ENCODE measurements at regions not wholly inside any gene's neighbourhood (a gene's known extent, or its start where the extent isn't known, plus 50 kb on each side); places are given as distances from the start of the nearest gene placed in this dataset.

DNA sequence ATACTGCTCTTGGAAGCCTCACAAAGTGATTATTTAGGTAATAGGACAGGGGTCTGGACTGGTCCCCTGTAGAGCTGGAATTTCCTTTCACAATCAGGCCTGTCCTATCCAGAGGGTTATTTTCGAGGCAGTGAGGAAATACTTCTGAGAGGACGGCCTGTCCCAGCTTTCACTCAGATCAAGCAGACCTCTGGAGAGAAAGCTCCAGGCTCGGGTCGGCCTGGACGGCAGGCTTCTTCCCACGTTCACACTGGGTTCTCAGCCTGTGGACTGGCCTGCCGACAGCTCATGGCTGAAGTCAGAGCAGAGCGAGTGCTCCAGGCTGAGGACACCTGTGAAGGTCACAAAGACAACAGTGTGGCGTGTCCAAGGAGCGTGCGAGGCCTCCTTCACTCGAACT lies 405.3 kb downstream of the VPS13C start:
- no peak for TF ChIP-seq POLR2AphosphoS5 (IDR thresholded peaks at IDR 0.05; ENCODE audit: insufficient read depth, low read depth, low read length)
- TF ChIP-seq, protein P1, sequence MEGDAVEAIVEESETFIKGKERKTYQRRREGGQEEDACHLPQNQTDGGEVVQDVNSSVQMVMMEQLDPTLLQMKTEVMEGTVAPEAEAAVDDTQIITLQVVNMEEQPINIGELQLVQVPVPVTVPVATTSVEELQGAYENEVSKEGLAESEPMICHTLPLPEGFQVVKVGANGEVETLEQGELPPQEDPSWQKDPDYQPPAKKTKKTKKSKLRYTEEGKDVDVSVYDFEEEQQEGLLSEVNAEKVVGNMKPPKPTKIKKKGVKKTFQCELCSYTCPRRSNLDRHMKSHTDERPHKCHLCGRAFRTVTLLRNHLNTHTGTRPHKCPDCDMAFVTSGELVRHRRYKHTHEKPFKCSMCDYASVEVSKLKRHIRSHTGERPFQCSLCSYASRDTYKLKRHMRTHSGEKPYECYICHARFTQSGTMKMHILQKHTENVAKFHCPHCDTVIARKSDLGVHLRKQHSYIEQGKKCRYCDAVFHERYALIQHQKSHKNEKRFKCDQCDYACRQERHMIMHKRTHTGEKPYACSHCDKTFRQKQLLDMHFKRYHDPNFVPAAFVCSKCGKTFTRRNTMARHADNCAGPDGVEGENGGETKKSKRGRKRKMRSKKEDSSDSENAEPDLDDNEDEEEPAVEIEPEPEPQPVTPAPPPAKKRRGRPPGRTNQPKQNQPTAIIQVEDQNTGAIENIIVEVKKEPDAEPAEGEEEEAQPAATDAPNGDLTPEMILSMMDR (IDR thresholded peaks at IDR 0.05; ENCODE audit: extremely low read depth in 1 of 2, insufficient read depth in 1 of 2, low read depth in 1 of 2, low read length in 2 of 2), result no peak
